Putamen (tissue), 1 donor: ENCODE measurements at regions not wholly inside any gene's neighbourhood (a gene's known extent, or its start where the extent isn't known, plus 50 kb on each side); places are given as distances from the start of the nearest gene placed in this dataset.
A peak's percentile ranks its signal among the peaks of the same experiment; 100 is the strongest.

Source experiments
- DNase-seq: peaks from one replicate; pipeline ENCODE4 v3.0.0-alpha.2; 2016; ENCODE audit warnings: low spot score

DNA sequence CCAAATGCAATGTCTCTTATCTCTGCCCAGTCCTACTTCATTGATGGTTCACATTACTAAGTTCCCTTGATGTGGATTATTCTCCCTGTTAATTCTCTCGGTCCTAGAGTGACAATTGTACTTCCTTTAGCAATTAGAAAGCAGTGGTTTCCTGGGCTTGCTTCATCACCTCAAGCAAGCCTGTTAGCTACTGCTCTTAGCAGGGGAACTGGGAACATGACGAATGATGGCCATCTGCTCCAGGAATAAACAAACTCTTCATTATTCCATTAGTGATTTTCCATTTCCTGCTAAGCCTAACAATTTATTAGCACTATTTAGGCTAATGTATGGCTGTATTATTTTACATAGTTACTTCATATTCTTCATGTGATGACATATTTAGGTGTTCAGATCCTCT is 331.8 kb downstream of the MTX2 start:
- DNase-seq: no peak

DNA sequence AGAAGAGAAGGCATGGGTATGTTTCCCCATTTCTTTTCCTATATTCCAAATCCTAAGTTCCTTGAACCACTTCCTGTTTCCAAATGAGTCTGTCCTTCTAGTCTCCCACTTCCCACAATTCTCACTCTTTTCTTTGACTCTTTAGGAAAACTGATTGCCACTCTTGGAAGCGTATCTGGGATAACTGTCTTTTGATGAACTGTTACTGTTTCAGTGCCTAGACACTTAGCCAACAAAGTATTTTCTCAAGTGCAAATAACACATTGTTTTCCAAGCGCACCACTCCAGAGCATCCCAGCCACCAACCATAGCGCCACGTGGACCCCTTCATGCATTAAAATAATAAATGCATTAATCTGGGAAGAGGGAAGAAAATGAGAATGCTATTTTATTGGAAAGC is 342.8 kb downstream of the MTX2 start:
- no peak for DNase-seq

DNA sequence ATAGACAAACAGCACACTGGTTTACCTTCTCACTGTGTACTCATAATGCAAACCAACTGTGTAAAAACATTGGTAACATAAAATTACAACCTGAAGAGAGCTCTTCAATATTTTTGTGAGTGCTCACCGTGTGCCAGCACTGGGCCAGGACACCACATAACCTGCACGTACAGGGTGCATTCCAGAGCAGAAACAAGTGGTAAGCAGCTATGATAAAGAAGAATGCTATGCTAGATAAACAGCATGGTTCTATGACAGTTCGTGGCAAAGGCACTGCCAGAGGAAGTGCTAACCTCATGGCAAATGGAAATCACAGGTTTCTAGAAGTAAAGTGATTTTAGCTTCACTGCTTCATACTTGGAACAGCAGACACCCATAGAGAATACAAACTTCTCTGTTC is 343.5 kb downstream of the MTX2 start:
- DNase-seq: no peak

DNA sequence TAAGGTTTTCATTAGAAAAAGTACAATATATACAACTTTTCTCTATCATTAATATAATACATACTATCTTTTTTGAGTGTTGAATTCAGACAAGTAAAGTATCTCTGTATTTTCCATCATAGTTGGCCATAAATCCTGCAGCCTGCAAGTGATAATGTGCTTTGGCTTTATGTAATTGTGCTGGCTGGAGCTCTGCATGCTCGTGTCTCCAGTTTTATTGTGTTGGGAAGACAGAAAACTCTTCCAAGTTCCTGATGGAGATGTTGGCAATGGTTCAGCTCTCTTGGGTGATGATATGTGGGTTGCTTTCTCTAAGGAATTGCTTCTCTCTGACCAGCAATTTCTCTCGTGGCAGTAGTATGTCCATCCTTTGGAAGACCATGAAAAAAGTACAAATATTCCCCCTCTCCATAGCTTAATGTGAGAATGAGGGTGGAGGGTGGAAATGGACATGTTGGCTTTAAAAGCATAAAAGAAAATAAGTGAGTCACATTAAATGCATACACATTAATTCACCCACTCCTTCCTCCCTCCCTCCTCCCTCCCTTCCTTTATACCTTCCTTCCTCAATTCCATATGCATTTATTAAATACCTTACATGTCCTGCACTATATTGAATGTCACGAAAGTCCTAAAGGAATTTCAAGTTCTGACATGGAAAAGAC is 344.2 kb downstream of the MTX2 start:
- DNase-seq: no peak

DNA sequence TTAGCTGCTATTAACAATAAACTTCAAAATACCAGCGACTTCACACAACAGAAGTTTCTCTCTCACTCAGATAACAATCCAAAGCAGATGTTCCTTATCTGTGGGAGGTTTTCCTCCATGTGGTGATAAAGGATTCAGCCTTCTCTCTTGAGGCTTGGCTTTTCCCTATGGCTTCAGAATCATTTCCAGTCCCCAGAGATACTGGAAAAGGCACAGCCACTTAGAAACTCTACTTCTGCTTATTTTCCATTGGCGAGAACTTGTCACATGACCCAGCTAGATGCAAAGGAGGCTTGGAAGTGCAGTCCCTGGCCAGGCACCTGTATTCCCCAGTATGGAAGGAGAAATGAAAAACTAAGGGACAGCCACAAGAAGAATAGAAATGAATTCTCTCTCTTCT is 344.8 kb downstream of the MTX2 start:
- DNase-seq: no peak

DNA sequence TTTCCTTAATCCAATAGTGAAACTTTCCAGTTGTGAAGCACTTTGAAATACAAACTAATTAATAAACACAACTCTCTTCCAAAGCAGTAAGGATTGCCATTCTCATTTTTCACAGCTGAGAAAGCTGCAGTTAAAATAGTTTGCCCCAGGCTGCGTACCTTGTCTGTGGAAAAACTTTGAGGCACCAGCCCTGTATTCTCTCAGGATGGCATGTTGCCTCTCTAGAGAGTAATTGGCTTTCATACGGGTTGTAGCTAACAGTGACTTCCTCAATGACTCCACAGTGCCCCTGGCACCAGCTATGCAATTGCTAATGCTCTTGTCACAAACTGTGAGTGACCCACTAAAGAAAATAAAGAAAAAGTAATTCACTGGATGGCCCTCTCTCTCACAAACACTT is 345.7 kb downstream of the MTX2 start:
- no peak for DNase-seq

DNA sequence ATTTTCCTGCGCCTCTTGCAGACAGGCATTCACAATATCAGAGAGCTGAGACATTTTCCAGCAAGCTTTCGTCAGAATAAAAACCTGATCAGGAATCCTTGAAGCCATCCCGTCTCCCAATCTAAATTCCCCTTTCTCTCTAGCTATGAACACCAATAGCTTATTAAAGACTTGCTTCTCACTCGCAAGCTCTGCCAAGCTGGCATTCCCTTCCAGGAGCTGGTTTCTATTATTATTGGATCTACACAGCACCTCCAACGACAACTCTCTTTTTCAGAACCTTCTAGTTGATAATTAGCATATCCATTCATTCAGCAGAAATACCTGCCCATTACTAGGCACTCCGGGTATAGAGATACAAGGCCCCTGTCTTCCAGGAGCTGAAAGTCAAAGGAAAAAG is 350.3 kb downstream of the MTX2 start:
- DNase-seq: no peak

DNA sequence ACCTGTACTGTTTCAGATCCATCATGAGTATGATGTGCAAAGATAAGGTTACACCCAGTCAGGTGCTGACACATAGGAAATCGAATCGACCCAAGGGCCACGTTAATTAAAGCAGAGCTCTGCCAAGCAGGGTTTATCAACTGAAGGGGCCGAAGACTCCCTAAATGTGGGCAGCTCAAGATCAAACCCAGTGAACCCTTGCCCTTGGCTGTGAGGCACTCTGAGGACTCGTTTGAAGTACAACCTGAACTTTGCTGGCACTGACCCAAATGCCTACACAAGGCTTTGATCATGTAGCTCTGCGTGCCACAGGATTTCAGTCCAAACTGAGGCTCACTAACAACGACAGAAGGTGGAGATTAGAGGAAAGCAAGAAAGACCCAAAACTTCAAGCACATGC is 352.1 kb downstream of the MTX2 start:
- DNase-seq: no peak

DNA sequence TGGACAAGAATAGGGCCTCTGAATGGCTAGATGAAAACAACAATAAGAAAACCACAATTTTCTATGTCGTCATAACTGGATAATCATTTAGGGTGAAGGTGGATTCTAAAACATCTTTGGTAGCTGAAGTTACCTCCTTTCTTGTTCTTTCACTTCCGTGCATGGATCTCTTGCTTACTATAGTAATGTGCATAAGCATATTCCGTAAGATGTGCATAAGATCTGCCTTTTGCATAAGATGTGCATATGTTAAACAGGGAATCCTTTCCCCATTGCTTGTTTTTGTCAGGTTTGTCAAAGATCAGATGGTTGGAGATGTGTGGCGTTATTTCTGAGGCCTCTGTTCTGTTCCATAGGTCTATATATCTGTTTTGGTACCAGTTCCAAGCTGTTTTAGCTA is 353.6 kb downstream of the MTX2 start:
- no peak for DNase-seq

DNA sequence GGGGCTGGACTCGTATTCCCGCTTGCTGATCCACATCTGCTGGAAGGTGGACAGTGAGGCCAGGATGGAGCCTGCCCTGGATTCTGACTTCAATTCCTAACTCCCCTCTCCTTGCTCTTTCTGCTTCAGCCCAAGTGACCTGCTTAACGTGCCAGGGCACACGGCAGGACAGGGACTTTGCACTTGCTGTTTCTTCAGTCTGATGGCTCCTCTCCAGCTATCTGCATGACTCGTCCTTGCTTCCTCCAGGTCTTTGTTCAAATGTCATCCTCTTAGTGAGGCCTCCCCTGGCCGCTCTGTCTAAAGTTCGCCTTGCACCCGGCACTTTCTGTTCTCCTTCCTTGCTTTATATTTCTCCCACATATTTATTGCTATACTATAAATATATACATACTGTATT is 357.6 kb downstream of the MTX2 start:
- DNase-seq: no peak

DNA sequence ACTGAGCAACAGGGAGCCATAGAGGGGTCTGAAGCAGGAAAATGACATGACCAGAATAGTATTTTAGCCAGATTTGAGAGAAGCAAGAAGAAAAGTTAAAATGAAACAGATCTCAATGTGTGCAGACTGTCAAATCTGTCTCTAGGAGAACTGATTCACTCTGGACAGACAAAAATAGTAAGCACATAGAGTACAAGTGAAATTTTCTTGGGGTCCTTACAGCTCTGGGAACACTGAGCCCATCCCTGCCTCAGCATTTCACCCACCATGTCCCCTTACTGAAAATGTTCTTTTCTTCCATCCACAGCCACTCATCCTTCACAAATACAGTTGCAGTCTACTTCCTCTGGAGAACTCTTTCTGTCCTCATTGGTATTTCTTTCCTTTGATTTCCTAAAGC is 359.2 kb downstream of the MTX2 start:
- no peak for DNase-seq

DNA sequence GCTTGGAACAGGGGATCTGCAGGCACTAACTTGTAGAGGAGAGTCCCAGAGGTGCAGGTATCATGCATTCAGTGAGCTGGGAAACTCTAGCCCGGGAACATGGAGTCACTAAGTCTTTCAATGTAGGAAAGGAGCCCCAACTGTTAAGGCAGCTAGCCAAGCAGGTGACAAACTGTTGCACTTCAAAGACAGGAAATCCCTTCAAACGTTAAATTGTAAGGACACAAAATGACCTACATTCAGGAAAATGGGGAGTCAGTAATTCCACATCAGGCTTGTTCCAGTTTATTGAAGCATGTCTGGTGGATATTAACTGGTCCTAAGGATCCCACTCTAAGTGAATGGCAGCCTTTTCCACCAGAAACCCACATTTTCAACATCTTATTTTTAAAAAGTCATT is 364.5 kb downstream of the MTX2 start:
- DNase-seq: no peak

DNA sequence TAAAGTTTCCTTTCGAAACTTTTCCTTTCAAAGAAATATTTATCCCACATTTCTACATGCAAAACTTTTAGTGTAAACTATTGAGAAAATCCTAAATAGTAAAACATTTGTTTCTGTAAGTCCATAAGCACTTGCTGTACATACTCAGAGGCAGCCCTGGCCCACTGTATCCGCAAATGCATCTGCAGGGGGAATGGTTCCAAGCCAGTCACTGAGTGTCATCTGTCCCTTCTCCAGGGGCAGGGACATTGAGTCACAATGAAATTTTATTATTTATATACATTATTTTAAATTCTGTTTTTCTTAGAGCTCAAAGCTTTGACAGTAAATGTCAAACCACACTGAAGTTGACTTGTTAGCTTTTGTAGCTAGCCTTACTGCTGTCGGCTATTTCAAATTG is 367.2 kb downstream of the MTX2 start:
- DNase-seq: no peak

DNA sequence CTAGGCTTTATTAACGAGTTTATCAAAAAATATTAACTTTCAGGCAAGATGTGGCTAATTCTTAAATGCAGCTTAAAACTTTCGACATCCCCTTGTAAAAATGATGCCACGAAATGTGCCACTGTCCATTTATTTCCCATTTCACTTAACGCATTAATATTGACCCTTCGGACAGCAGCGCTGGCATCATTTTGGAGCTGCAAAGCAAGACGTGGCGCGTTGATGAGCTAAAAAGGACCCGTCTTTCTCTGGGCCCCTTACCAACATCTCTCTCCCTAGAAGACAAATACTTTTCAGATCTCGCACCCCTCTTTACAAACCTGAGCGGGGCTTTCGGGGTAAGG is 367.9 kb downstream of the MTX2 start:
- DNase-seq: no peak

DNA sequence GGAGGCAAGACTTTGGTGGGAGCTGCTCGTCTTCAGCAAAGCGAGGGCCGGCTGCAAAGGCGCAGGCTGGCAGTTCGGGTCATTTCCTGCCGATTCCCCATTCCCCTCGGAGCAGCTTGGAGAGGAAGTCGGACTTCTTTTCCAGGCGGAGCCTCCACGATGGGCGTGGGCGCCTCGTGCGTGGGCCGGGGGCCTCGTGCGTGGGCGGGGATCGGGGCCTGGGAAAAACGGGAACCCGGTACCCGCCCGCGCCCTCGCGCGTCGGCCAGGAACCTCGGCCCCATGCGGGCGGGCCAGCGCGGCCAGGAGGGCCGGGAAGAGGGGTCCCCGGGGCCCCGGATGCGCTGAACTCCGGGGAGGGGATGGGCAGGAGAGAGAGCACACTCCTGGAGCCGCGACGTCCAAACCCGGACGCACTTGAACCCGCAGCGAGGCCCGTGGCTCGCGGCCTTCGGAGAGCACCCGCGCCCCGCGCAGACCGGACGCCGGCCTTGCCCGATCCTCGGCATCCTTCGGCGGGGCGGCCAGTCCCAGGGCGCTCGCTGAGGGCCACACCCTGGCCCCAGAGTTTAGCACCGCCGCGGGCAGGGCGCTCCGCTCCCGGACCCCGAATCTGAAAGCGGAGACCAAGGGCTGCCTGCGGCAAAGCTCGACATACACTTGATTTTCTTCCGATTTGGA is 368.4 kb downstream of the MTX2 start:
- no peak for DNase-seq

DNA sequence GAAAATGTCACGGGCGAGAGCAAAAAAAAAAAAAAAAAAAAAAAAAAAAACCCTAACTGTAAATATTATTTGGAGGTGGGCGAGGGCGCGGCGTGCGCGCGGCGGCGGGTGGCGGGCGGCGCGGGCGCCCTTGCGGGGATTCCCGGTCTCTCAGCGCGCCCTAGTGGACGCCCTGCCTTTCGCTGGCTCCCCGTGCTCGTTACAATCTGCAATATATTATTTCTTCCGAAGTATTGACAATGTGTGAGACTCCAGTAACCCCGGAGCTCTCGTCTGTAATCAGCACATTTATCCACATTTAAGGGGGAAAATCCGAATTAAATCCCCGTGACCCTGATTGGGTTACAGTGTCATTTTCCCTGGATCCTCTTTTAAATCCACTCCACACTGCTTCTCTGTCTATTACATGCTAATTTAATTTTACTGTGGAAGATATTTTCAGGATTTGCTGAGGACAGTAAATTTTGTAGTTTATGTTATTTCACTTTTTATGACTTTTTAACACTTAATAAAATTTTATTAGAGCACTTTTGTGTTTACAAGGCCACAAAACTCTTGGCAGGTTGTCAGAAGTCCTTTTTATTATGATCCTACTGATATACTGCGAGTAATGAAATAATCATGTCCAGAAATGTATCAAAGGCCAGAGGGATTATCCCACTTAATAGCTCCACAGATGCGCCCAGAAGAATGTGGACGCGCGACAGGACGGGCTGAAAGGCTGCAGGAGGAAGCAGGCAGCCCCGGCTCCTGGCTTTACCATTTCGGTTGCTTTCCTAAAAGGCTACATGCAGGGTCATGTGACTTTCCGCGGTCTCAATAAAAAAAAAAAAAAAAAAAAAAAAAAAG is 369.1 kb downstream of the MTX2 start:
- DNase-seq: peak; percentile 44

DNA sequence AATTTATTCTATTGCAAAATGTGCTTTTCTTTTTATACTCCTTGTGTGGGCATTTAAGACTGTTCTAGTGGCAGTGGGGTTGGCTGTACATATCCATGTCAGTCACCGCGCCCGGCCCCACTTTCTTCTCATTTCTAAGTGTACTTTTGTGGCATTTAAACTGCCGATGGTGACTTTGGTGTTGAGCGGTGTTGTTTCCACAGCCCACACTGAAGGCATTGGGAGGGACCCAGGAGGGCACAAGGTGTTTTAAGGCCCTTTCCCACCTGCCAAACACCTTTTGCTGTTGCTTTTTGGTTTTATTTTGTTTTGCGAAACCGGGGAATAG is 369.7 kb downstream of the MTX2 start:
- DNase-seq: no peak

DNA sequence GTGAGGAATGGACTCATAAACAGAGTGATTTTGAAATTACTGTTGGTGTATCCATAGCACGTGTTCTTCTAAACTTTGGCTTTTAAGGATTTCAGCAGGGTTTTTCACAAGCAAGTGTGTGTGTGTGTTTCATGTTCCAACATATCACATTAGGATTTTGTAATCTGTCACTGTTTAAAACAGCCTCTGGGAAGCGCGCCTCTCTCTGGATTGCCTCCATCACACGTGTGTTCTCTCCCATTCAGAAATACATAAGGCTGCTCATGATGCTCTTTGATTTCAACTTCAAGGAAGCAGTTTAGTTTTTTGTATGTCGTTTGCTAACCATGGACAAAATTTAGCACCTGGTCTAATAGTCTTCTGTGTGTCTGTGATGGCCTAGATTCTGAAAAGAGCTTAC is 370.4 kb downstream of the MTX2 start:
- DNase-seq: no peak

DNA sequence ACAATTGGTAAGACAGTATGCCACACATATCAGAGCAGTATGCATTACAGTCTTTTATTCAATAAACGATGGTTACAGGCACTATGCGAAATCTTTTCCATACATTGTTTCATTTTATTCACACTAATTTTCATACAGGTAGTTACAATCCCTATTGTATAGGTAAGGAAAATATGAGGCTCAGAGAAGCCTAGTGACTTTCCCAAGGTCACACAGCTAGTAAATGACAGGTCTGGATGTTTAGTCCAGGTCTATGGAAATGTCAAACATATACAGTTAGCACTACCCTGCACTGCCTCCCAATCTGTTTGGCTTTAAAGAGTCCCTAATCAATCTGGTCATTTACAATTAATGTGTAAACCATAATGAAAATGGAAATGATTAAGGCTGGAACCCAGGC is 372.2 kb downstream of the MTX2 start:
- DNase-seq: no peak

DNA sequence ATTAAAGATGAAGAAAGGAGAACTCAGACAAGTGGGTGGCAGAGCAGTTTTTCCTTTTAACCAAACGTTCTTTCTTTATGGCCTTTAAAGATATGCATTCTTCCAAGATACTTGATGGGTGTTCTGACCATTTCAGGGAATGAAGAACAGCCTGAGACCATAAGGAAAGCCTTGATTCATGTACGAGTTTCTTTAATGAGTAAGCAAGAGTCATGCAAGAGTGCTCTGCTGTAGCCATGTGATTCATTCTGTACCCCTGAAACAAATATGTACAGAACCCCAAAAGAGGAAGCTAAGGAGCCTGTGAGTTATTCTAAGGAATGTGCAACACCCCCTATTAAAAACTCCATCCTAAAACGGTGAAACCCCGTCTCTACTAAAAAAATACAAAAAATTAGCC is 372.8 kb downstream of the MTX2 start:
- DNase-seq: no peak

DNA sequence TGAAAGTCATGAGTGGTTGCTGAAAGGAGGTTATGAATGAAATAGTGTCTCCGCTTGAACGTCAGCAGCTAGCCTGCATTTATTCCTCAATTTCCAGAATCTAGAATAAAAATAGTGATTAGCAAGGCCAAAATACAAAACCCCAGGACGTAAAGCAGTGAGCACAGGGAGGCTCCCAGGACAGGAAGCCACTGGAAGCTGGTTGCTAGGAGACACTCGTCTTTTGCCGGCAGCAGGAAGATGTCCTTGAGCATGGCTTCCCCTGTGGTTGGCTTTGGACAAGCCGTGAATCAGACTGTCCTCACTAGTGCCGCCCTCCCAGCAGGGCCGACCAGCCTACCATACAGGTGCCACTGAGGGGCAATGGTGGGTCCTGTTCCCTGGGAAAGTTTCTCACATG is 374.4 kb downstream of the MTX2 start:
- DNase-seq: no peak

DNA sequence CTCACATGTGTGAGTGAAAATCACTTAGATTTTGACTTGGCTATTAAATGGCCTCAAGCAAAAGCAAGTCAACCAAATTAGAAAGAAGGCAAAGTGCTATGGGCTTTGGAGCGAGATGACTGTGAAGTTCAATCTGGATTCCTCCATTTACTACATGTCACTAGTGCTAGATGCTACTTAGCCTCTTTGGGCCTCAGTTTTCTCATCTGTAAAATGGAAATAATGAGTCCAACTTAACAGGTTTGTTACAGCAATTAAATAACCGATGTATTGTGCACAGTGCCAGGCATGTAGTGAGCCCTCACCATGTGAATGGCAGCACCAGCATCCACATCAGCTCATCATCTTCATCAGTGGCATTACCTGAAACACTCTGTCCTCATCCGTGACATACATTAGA is 376.3 kb downstream of the MTX2 start:
- DNase-seq: no peak

DNA sequence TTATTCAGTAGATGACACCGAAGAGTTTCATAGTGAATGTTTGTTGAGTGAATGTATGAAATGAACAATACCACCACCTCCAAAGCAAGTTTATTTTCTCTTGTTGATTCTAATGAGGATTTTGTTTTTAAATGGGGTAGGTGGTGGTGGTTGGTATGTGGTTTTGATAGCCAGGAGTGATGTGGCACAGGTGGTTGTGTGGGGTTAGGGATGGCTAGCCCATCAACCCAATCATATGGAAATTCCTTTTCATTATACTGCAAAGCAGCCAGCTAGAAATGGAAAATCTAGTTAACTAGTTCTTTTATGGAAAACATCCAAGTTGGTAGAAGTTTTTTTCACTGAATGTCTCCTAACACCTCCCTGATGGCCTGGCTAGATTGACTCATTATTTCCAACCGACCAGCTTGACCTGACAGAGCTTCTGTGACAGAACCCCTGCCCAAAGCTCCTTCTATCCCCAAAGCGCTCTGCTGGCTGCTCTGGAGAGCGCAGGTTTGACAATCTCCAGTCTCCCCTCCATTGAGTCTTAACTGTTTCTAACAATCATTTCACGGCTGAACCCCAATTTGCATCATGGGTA is 376.9 kb downstream of the MTX2 start:
- DNase-seq: no peak
